Activated CD8-positive, alpha-beta memory T cell treated with anti-CD3 and anti-CD28 coated beads for 4 hours (primary cell): ENCODE measurements at regions not wholly inside any gene's neighbourhood (a gene's known extent, or its start where the extent isn't known, plus 50 kb on each side); places are given as distances from the start of the nearest gene placed in this dataset.
"Not testable (repeated sequence)": the region's sequence is repeated elsewhere in the genome, so short reads cannot be mapped to it uniquely, and the experiment has no call there.

ENCODE experiments used
- DNase-seq, 2 donors: peaks; one replicate each; pipeline ENCODE4 v3.0.0-alpha.2; 2020; ENCODE audit warnings: low read depth in 2 of 2

DNA sequence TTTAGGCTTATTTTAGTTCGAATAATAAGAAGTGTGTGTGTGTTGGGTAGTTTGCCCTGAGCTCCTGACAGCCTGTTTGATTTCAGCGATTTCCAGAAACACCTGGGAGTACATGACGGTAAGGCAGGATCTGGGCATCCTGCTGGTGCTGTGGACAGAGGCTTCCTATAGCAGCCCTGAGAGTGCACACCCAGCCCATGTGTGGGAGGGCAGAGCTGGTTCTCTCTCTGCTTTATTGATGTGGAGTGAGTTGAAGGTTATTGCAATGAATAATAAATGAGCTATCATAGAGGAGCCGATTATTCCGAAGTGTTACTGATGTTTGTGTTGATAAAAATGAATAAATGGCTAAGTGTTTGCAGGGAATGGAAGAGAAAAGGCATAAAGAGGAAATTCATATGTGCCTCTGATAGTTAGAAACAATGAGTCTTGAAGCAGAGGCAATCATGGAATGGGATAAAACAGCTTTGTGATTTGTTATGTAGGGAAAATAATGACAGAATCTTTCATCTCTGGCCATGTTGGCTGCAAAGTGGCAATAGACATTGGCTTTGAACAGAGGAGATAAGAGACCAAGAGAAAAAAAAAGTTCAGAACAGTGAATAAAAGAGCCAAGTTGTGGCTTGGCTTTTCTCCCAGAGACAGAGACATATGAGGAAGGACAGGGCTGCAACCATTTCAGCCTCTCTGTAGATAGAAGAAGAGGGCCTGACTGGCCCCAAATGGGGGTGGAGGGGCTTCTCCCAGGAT lies 166.2 kb upstream of the CHD6 start:
- no peak for DNase-seq

DNA sequence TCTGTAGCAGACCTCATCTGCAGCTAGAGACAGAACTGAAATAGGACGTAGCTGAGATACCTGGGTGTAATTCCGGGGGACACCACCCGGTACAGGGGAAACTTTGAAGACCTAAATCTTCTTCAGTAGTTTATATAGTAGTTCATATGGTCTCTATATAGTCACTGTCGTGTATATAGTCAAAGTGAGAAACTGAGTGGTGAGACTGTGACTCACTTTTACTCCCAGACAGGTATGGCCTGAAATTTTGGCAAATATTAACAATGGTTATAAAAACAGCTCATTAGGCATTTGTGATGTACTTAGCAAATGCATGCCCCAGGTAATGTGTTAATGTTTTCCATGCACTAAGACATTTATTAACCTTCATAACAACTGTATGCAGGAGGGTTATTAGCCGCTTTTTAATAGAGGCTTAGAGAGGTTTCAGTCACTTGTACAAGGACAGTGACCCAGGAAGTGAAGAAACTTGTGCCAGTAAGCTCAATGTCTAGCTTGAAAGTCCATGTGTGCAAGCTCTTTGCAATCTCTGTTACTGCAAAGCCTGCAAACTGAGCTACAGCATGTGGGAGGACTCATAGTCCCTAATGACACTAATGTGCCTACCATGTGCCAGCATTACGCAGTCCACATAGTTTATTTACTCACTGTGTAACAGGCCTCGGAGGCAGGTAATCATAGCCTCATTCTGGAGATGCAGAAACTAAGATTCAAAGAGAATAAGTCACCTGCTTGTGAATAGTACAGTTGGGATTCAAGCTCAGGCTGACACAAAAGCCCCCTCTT lies 165.4 kb upstream of the CHD6 start:
- DNase-seq = no peak

DNA sequence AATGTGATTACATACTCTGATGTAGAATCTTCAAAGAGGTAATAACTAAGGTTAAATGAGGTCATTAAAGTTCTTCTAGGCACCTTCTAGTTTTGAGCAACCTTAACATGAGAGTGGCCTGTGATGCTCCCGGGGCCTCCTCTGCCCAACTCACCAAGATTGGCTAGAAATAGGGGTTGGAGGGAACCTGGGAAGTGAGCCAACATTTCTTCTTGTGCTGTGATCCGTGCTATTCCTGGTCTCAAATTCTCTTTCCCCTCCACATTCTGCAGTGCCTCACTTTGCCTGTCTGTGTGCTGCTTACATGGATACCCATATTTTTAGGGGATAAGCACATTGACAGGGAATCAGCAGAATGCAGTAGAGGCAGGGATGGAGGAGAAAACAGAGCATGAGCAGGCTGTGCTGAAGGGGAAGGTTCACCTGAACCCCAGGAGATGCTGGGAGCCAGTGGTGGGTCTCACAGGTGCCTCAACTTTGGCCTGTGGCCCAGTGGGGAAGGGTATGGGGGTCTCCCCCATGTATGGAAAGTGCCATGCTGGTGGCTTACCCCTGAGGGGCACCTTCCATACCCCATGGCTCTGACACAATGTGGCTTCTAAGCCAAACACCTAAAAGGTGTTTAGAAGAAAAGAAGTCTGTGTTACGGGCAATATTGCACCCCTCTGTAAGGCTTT lies 164.7 kb upstream of the CHD6 start:
- no peak for DNase-seq

DNA sequence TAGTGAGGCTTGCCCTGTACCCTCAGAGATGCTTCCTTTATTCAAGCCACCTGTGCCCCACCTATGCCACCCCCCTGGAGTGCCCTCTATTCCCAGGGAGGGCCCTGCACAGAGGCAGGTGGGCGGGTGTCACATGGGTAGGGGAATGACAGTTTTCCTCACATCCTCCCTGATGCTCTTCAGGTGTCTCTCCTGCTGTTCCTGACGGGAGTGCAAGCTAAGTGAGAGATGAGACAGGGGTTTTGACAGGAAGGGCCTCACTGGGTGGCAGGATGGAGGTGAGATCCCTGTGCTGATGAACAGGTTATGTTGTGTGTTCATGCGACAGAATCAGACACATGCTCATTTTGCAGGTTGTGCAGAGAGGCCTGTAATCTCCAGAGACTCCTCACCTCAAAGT lies 164.1 kb upstream of the CHD6 start:
- DNase-seq = no peak

DNA sequence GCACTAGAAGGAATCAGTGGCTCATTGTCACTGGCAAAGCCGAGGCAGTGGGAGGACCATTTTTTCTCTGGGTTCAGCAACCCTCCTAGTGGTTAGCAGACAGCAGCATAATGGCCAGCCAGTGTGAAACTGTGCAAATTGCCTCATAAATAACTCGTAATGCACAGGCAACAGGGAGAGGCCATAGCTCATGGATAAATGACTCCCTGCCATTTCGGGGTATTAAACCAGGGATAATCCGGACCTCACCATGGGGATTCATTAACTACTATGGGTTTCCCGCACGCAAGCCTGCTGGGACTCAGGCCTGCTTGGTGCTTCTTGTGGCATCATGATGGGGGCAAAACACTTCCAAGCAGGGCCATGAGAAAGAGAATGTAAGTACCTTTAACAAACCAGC lies 158.2 kb upstream of the CHD6 start:
- no peak for DNase-seq

DNA sequence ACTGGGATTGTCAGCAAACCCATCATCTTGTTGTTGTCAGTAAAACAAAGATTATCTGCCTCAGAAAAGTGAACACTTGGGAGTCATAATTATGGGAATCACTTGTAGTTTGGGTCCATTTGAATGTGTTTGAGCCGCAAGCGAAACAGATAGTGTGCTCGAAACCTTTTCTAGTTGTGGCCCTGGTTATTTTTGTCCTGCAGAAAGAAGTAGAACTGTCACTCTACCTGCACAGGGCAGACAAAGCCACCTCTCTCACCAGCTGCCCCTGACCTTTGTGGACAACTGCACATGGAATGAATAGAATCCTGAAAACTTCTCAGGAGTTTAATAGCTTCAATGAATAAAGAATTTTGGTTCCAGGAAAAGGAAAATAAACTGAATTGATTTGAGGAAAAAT lies 156.1 kb upstream of the CHD6 start:
- DNase-seq = no peak

DNA sequence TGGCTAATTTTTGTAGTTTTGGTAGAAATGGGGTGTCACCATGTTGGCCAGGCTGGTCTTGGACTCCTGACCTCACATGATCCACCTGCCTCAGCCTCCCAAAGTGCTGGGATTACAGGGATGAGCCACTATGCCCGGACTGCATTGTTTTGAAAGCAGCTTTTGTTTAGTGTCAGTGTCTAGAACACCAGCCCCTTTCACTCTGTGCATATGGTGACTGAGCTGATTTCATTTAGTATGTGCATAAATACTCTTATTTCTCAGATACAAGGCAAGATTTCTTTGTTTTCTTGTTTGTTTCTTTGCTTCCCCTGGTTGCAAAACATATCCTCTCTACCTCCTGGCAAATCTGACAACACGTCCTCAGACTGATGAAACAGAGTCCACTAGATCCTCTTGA lies 152.8 kb upstream of the CHD6 start:
- no peak for DNase-seq

DNA sequence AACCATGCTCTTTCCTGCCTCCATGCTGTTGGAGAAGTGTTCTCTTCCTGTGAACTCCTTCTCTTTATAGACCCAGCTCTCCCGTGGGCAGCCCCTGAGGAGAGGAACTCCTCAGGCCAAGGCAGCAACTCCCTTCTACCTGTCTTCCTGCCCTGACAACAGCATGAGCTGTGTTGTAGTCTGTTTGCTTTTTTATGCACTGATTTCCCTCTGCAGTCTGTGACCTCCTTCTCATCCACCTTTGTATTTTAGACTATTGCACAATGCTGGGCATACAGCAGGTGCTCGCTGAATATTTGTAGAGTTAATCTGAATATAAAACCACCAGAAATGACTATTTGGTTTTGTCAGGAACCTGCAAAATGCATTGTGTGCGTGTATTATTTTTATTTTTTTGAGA lies 152.2 kb upstream of the CHD6 start:
- DNase-seq = no peak

DNA sequence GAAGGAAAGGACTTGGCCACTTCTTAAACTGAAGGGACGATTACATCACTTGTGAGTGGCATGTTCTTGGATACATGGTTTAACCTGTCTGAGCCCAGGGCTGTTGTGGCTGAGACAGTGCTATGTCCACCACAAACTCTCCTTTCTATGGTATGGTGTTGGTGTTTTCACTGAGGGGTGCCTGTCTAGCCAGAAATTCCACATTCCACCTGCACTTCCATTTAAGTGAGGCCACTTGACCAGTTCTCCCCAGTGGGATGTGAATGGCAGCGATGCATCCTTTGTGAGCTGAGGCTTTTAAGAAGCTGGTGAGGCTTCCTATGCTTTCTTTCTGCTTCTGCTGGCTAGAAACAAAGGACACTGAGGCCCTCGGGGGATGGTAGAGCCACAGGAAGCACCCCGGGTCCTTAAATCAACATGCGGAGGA lies 151.4 kb upstream of the CHD6 start:
- DNase-seq = no peak

DNA sequence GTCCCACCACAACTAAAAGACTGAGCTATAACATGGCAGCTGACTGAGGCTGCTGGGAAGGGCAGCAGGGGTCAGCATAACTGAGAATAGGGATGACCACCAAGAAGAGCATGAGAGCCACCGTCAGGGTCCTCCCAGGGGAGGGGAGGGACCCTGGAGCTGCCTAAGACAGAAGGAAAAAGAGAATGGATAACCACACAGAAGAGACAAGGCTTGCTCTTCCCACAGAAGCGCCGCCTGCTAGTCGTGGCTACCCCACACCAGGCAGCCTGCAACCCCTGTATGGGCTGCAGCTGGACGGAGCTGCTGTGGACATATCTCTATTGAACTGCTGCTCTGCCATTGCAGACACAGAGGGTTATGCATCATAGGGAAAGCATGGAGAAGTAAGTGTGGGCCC lies 132.0 kb upstream of the CHD6 start:
- DNase-seq = no peak

DNA sequence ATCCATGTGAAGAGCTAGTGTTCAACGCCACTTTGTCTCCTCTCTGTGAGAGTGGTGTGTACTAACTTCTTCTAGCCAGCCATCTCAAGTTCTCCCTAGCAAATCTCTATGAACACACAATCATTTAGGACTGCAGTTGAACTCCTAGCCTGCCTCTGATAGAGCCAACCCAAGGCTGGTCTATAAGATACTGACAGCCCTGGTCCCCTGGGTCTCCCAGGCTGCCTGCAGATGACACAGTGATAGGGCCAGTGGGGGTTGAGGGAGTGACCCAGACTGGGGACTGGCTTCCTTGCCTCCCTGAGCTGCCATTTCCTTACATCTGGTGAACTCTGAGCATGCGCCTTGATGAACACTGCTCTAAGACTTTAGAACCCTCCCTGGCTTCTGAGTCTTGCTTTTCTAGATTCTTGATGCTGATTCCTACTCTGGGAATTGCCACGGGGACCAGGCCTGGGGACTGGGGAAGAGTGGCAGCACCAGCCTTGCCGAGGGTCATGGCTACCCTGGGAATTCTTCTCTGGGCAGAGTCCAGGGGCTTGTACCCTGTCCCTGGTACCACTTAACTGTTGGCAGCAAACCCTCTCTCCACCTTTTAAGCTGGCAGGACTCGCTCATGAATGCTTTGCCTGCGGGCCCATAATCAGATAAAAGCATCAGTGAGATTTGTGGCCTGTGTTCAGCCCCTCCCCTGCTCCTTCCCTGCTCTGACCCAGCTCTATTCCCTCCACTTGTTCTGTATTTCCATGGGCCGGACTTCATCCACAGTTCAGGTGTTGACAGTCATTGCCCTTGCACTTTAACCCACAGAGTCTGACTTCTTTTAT lies 130.8 kb upstream of the CHD6 start:
- no peak for DNase-seq

DNA sequence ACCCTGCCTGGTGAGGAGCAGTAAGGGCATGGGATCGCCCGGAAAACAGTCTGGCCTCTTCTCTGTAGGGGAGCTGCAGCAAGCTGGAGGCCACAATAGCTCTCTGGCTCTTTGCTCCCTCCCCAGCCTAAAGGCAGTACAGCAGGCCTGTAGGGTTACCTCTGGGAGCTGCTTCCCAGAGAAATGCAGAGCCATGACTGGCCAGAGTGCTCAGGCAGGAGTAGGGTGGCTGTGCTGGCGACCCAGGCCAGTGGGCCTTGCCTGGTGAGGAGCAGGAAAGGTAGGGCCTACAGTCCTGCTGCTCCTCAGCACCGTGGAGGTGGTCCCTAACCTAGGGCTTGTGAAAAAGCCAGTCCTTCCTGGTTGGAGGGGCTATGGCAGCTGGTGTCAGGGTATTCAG lies 129.9 kb upstream of the CHD6 start:
- no peak for DNase-seq

DNA sequence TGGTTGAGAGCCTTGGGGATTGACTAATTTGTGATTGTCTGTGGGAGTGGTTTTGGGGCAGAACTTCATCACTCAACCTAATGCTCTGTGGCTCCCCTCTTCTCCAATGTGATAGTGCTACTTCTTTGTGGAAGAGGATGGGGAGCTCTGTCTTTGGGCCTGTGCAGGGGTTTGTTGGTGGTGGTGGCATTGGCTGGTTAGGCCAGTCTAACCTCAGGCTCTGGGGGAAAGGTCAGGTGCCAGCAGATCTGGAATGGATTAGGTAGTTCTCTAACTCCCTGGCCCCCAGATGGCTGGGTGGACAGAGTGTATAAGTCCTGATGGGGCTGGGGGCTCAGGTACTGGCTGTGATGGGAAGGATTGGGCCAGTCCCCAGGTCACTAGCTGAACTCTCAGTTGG lies 129.0 kb upstream of the CHD6 start:
- no peak for DNase-seq

DNA sequence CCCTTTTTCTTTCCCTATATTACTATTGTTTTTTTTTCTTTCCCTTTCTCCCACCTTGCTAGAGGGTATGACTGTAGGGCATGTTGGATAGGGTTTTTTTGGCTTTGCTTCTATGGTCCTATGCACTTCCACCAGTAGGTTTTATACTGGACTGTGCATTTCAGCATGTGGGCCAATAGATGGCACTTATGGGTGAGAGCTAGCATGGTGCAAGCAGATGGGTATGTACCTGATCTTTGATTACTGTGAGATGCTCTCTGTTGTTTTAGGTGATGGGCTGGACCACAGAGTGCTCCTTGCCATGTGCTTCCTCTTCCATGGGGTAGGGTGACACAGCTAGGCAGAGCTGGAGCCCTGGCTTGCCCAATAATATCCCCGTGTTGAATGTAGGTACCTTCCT lies 128.5 kb upstream of the CHD6 start:
- DNase-seq = no peak

DNA sequence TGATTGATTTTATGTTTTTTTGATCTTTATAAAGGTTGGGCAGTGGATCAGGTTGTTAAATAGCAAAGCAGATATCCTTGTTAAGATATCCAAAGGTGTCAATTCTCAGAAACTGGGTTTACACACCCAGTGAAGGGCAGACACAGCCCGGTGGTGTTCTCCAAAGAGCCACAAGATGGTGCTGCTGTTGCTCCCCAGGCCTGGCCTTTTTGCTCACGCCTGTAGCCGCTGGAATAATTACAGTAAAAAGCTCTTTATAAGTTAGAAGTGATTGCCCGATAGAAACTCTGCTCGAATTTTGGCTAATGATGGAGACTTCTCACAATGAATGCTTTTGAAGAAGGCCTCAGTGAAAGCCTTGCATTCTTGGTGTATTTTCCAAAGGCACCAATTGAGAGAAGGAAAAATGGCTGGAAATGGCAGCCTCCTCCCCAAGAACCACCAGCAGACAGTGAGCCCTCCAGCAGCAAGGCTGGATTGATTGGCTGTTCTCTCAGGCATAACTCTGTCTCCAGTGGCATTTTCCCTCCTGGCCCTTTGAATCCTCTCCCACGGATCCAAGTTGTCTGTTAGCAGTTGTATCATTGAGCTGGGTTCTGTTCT lies 120.5 kb upstream of the CHD6 start:
- no peak for DNase-seq

DNA sequence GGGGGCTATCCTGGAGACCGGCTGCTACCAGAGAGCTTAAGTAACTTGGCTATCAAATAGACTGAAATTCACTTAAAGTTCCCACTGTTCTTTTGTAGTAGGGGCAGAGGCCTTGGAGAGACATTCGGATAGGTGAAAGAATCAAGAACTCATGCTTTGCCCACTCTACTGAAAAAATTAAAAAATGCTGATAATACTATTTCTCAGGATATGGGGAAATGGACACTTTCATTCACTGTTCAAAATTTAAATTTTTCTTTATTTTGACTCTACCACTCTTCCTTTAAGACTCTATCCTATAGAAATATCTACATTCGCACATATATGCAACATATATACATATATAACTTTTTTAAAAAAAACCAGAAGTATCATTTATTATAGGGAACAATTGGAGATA lies 117.8 kb upstream of the CHD6 start:
- no peak for DNase-seq

DNA sequence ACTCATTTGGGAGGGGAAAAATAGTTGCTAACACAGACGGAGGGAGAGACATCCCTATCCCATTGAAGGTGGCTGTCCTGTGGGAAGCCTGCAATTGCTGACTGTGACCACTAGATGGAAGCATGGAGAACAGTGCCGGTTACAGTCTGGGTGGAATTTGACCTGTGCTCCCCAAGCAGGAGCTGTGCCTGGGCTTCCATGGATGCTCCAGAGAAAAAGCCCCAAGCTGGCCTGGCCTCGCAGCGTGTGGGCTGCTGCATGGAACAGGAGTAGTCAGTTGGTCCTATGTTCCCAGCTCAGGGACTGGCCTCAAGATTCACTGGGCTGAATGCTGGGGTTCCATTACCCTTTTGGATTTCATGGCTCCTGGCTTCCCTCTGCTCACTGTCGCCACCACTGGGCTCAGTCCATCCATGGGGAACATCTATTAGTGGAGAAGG lies 116.3 kb upstream of the CHD6 start:
- no peak for DNase-seq

DNA sequence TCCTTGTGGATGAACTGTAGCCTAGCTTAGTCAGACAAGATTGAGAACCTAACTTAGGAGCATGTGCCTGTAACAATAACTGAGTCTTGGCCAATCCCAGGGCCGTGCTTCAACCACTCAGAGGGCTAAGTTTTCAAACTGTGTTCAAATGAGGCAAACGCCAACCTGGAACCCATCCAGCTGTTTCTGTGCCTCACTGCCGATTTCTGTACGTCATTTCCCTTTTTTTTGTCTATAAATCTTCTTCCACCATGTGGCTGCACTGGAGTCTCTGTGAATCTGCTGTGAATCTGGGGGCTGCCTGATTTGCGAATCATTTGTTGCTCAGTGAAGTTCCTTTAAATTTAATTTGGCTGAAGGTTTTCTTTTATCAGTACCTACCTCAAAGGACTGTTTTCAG lies 115.0 kb upstream of the CHD6 start:
- DNase-seq = no peak

DNA sequence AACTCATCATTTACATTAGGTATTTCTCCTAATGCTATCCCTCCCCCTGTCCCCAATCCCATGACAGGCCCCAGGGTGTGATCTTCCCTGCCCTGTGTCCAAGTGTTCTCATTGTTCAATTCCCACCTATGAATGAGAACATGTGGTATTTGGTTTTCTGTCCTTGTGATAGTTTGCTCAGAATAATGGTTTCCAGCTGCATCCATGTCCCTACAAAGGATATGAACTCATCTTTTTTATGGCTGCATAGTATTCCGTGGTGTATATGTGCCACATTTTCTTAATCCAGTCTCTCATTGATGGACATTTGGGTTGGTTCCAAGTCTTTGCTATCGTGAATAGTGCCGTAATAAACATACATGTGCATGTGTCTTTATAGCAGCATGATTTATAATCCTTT lies 113.0 kb upstream of the CHD6 start:
- DNase-seq = not testable (repeated sequence)

DNA sequence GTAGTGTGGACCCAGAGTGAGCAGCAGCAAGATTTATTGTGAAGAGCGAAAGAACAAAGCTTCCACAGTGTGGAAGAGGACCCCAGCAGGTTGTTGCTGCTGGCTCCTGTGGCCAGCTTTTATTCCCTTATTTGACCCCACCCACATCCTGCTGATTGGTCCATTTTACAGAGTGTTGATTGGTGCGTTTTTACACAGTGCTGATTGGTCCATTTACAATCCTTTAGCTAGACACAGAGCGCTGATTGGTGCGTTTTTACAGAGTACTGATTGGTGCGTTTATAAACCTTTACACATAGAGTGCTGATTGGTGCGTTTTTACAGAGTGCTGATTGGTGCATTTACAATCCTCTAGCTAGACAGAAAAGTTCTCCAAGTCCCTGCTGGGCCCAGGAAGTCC lies 109.5 kb upstream of the CHD6 start:
- not testable (repeated sequence) for DNase-seq

DNA sequence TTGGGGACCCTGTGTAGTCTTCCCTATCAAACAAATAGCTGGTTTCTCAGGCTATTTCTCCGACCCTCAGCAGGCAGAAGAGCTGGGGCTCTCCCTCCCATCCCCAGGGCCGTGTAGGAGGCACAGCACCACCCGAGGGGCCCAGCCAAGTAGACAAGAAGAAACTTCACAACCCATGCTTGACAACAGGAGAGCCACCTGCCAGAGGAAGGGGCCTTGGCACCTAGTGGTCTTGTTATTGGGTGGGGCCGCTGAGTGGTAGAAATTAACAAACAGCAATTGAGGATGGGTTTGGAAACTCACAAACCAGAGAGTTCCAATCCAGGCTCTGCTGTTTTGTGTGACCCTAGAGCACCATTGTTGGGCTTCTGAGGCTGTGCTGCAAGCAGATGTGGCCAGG lies 108.5 kb upstream of the CHD6 start:
- no peak for DNase-seq

DNA sequence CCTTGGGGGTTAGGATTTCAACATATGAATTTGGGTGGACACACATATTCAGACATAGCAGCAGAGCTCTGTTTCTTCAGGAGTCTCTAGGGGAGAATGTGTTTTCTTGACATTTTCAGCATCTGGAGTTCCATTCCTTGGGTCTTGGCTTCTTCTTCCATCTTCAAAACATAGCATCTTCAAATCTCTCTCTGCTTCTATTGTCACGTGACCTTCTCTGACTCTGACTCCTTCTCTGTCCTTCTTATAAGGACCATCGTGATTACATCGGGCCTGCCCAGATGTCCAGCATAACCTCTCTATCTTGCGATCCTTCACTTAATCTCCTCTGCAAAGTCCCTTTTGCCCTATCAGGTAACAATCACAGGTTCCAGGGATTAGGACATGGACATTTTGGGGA lies 101.0 kb upstream of the CHD6 start:
- DNase-seq = no peak
